HG03442 (cell line): ENCODE measurements at regions not wholly inside any gene's neighbourhood (a gene's known extent, or its start where the extent isn't known, plus 50 kb on each side); places are given as distances from the start of the nearest gene placed in this dataset.
"Not testable (repeated sequence)": the region's sequence is repeated elsewhere in the genome, so short reads cannot be mapped to it uniquely, and the experiment has no call there.

ENCODE experiments used
- ATAC-seq: cut with Tn5 transposase; IDR thresholded peaks from one replicate; pipeline ENCODE4 v1.9.1; 2021; ENCODE audit warnings: mild to moderate bottlenecking, moderate library complexity; ENCODE audit not compliant: unreplicated experiment

DNA sequence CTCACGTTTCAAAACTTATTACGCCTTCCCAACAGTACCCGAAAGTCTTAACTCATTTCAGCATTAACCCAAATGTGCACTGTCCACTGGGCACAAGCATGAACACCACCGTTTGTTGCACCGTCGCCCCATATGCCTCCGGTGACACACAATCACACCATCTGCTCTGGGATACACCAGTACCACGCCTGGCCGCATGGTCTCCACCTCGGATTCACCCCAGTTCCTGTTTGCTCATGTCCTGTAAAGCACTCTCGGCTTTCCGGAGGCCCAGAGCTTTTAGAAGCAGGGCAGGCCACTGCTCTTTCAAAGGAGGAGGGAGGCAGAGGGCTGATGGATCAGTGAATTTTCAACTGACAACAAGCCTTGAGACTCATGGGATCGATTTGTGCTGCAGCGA lies 1570.0 kb upstream of the DEFB115 start:
- no peak for ATAC-seq

GRCh38 chr20:29689411-29690225 lies 1567.8 kb upstream of the DEFB115 start:
- ATAC-seq, result no peak

GRCh38 chr20:29690274-29690673 lies 1567.2 kb upstream of the DEFB115 start:
- ATAC-seq, result no peak

DNA sequence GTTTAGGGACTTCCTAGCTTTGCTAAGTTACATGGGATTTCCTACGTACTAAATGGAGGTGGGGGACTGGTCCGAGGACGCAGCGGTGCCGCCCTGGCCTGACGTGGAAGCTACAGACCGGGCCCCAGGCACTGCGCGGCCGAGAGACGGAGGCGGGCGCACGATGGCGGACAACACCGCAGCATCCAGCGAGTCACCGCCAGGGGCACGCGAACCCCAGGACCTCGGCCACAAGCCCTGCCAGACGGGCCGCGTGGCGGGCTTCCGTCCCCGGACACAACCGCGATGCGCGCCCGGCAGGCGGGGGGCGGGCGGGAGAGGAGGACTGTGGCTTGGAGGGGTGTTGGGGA lies 1516.9 kb upstream of the DEFB115 start:
- ATAC-seq, result no peak

GRCh38 chr20:29740951-29741593 lies 1516.4 kb upstream of the DEFB115 start:
- no peak for ATAC-seq

- ATAC-seq, result no peak
These were observed 1515.9 kb upstream of the DEFB115 start for GRCh38 chr20:29741594-29741893.

DNA sequence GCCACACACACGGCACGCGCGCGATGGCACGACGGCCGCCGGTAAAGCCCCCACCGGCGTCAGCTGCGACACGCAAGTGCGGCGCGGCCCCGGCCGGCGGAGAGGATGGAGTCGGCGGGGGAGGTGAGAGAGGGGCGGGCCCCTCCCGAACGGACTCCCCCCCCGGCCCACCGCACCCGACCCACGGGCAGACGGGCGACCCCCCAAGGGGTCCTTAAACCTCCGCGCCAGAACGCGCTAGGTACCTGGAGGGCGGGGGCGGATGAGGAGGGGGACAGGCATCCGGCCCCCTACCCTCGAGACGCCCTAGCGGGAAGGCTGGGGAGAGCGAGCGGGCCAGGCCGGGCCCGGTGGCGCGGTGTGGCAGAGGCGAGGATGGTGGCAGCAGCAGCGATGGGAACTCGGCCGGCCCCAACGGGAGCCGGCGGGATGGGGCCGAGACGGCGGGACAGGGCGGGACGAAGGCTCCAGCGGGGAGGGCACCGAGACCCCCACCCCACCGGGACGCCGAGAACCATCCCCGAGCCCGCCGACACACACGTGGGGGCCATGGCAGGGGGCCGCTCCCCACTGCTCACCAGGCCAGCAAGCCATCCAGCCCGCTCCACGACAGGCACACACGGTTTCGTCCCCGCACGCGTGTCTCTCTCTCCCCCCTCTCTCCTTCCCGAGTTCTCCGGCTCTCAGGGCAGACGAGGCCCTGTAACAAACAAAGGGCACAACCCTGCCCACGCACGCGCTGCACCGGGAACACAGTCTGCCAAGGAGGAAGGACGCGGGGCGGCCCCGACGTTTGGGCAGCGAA lies 1515.4 kb upstream of the DEFB115 start:
- no peak for ATAC-seq

- no peak for ATAC-seq
These were observed 1514.8 kb upstream of the DEFB115 start for GRCh38 chr20:29742699-29743100.

DNA sequence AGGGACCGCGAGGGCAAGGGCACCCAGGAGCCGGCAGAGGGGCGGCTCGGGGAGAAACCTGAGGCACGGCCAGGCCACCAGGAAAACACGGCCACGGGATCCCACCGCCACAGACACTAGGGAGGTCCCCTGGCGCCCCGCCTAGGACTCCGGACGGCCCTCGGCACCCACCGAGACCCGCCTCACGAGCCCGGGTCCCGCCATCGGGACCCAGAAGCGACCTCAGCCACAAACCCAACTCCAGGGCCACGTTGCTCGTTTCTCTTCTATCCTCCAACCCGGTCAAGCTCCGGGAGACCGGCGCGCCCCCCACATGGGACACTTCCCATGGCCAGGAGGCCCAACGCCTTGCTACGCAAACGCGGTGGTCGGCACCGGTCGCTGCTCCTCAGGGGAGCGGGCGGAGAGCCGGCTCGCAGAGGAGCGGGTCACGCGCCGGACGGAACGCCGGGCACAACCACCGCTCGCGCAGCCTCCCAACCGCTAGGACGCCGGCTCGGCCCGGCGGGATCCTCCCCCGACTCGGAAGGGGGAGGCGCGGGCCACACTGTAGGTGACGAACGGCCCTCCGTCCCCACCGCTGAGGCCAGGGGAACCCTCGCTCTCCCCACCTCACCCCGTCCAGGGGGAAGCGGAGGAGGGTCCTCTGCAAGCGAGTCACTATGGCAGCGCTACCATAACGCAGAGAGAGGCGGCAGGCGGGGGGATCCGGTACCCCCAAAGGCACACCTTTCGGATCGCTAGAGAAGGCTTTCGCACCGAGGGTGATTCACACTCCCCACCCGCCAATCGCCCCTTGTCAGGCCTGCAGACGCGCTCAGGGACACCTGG lies 1514.1 kb upstream of the DEFB115 start:
- ATAC-seq, result no peak

GRCh38 chr20:29744071-29744470 lies 1513.4 kb upstream of the DEFB115 start:
- no peak for ATAC-seq

- ATAC-seq, result not testable (repeated sequence)
These were observed 1511.8 kb upstream of the DEFB115 start for GRCh38 chr20:29745534-29746245.

DNA sequence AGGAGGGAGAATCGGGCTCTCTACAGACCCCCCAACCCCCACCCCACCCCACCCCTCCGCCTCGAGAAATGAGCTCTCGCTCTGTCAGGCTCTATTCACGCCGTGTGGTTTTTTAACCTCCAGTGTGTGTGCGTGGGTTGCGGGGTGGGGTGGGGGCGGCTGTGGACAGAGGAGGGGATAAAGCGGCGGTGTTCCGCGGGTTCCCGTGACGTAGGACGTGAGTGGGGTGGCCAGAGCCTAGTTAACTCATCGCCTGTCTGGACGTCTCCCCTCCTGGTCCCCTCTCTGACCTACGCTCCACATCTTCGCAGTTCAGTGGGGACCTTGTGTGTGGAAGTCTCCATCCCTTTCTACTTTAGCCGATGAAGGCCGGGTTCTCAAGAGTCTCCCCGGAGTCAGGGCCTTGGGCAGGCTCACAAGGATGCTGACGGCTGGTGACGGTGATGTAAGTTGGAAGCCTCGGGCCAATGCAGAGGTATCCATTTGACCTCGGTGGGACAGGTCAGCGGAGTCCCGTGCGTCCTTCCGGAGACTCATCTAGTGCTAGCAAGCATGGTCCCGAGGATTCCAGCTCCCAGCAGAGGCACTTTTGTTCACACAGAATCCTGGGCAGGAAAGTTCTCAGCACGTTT lies 1507.1 kb upstream of the DEFB115 start:
- no peak for ATAC-seq

GRCh38 chr20:29752644-29753425 lies 1504.6 kb upstream of the DEFB115 start:
- not testable (repeated sequence) for ATAC-seq

DNA sequence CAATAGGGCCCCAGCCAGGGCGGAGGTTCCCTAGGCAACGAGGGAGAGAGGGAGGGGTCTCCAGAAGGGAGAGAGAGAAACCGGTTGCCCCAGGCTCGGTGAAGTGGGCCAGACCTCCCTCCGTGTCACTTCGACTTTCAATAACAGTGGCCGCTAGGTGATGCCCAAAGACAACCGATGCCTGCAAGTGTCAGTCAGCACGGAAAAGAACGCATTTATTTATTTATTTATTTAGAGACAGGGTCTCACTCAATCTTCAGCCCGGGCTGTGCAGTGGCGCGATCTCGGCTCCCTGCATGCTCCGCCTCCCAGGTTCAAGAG lies 1504.1 kb upstream of the DEFB115 start:
- not testable (repeated sequence) for ATAC-seq

DNA sequence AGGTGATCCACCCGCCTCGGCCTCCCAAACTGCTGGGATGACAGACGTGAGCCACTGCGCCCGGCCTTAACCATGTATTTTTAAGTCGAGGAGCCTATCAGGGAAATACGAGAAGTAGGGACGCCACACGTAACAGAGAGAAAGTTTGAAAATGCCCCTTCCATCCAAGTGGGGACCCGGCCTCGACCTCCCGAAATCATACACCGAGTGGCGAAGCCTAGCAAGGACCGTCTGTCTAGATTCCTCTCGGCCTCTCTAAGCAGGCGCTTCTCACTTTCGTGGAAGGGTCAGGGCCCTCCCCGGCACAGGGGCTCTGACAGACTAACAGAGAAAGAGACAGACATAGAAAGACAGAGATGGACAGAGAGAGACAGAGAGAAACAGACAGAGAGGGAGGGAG lies 1503.6 kb upstream of the DEFB115 start:
- not testable (repeated sequence) for ATAC-seq

GRCh38 chr20:29755854-29756498 lies 1501.5 kb upstream of the DEFB115 start:
- ATAC-seq, result not testable (repeated sequence)

DNA sequence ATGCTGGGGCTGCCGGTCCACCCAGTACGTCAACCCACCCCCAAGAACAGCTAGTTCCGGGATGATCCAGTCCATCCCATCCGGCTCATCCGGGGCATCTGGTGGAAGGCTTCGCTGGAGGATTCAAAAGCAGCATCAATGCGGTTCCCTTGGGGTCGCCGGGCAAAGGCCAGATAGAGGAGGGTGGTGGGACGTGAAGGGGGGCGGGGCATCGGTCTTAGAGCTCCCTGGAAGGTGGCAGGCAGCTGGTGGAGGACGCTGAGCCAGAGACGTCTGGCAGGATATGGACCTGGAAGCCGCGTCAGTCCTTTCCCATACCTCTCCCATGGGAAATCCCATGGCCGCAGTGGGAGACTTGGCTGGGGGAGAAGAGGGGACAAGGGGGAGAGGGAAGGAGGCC lies 1500.8 kb upstream of the DEFB115 start:
- ATAC-seq, result no peak

GRCh38 chr20:29761621-29762385 lies 1495.7 kb upstream of the DEFB115 start:
- not testable (repeated sequence) for ATAC-seq
